ENCODE measurements at regions not wholly inside any gene's neighbourhood (a gene's known extent, or its start where the extent isn't known, plus 50 kb on each side); places are given as distances from the start of the nearest gene placed in this dataset.

DNA sequence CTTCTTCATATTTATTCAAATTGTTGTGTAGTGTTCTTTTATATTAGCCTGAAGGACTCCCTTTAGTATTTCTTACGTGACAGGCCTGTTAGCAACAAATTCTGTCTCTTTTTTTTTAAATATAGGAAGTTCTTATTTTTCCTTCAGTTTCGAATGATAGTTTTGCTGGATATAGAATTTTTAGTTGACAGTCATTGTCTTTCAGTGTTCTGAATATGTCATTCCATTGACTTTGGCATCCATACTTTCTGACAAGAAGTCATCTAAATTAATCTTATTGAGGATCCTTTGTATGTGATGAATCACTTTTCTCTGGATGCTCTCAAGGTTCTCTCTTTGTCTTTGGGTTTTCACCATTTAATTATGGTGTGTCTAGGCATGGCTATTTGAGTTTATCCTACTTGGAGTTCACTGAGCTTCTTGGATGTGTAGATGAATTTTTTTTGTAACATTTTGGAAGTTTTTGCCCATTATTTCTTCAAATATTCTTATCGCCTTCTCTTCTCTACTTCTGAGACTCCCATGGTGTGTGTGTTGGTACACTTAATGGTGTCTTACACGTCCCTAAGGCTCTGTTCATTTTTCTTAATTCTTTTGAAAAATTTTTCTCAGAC lies 82.5 kb upstream of the GTSF1L start:
- Mint-ChIP-seq H3K36me3 (ENCODE audit: low read depth) (no peaks in the 10 kb centered on the region), H3K4me1 (no peaks in the 10 kb centered on the region), H3K27ac (no peak overlapping the region), H3K4me3 (no peak overlapping the region), H3K27me3 (no peaks in the 10 kb centered on the region)
- H3K9me3 ChIP-seq (ENCODE audit: control insufficient read depth, low read length, poor library complexity, severe bottlenecking) = peaks cover 5% of the 10 kb centered on the region
- no peak for DNase-seq
- no peak for ATAC-seq

GRCh38 chr20:43804781-43805180 lies 78.0 kb upstream of the GTSF1L start:
- Mint-ChIP-seq H3K4me3 (no peak overlapping the region), H3K27me3 (peaks cover 4% of the 10 kb centered on the region), H3K27ac (no peak overlapping the region), H3K4me1 (no peaks in the 10 kb centered on the region), H3K36me3 (ENCODE audit: low read depth) (no peaks in the 10 kb centered on the region)
- H3K9me3 ChIP-seq (ENCODE audit: control insufficient read depth, low read length, poor library complexity, severe bottlenecking) = peaks cover 5% of the 10 kb centered on the region
- no peak for DNase-seq
- no peak for ATAC-seq

- Mint-ChIP-seq H3K4me1 (no peaks in the 10 kb centered on the region), H3K27me3 (peaks cover 6% of the 10 kb centered on the region), H3K4me3 (no peak overlapping the region), H3K36me3 (ENCODE audit: low read depth) (no peaks in the 10 kb centered on the region), H3K27ac (no peak overlapping the region)
- no peaks in the 10 kb centered on the region for H3K9me3 ChIP-seq (ENCODE audit: control insufficient read depth, low read length, poor library complexity, severe bottlenecking)
- DNase-seq = no peak
- no peak for ATAC-seq
These were observed 76.5 kb upstream of the GTSF1L start for GRCh38 chr20:43803276-43803675.

- H3K27ac Mint-ChIP-seq = no peak overlapping the region
These were observed 73.4 kb upstream of the GTSF1L start for GRCh38 chr20:43800186-43800585.

GRCh38 chr20:43799741-43800140 lies 72.9 kb upstream of the GTSF1L start:
- ATAC-seq (no peak), DNase-seq (no peak)
- Mint-ChIP-seq H3K27me3 (peaks cover 6% of the 10 kb centered on the region), H3K27ac (no peak overlapping the region), H3K4me3 (no peak overlapping the region), H3K4me1 (no peaks in the 10 kb centered on the region), H3K36me3 (ENCODE audit: low read depth) (no peaks in the 10 kb centered on the region)
- no peaks in the 10 kb centered on the region for H3K9me3 ChIP-seq (ENCODE audit: control insufficient read depth, low read length, poor library complexity, severe bottlenecking)

More at GRCh38 chr20:43800186-43800585, 73.4 kb upstream of the GTSF1L start:
- no peaks in the 10 kb centered on the region for H3K36me3 Mint-ChIP-seq (ENCODE audit: low read depth)
- H3K27me3 Mint-ChIP-seq = peaks cover 6% of the 10 kb centered on the region
- H3K9me3 ChIP-seq (ENCODE audit: control insufficient read depth, low read length, poor library complexity, severe bottlenecking) = no peaks in the 10 kb centered on the region
- no peak for DNase-seq
- H3K4me1 Mint-ChIP-seq = no peaks in the 10 kb centered on the region
- no peak for ATAC-seq
- H3K4me3 Mint-ChIP-seq = no peak overlapping the region

DNA sequence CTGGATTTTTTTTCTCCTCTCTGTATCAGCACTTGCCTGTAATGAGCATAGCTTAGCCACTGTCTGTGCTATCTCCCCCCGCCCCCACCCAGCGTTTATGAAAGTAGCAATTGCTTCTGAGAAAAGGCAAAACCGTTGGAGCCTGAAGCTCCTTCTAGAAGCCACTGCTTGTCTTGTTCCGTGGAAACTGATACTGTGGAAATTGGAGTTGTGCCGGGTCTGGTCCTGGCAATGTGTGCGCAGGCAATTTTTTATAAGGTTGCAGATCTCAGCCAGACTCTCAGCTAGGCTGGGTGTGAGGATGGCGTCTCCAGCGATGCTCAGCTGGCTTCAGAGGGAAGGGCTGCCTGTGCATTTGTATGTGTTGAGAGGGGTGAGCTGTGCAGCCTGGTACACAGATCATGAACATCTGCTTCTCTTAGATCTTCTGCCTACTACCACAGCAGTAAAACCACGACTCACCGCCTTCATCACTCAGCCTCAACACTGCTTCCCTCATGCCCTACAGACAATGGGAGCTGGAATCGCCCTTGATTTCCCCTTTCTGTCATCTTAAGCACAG lies 72.4 kb upstream of the GTSF1L start:
- Mint-ChIP-seq H3K36me3 (ENCODE audit: low read depth) (no peaks in the 10 kb centered on the region), H3K27ac (no peak overlapping the region), H3K27me3 (peaks cover 6% of the 10 kb centered on the region), H3K4me1 (no peaks in the 10 kb centered on the region), H3K4me3 (no peak overlapping the region)
- ATAC-seq = no peak
- H3K9me3 ChIP-seq (ENCODE audit: control insufficient read depth, low read length, poor library complexity, severe bottlenecking) = no peaks in the 10 kb centered on the region
- no peak for DNase-seq

DNA sequence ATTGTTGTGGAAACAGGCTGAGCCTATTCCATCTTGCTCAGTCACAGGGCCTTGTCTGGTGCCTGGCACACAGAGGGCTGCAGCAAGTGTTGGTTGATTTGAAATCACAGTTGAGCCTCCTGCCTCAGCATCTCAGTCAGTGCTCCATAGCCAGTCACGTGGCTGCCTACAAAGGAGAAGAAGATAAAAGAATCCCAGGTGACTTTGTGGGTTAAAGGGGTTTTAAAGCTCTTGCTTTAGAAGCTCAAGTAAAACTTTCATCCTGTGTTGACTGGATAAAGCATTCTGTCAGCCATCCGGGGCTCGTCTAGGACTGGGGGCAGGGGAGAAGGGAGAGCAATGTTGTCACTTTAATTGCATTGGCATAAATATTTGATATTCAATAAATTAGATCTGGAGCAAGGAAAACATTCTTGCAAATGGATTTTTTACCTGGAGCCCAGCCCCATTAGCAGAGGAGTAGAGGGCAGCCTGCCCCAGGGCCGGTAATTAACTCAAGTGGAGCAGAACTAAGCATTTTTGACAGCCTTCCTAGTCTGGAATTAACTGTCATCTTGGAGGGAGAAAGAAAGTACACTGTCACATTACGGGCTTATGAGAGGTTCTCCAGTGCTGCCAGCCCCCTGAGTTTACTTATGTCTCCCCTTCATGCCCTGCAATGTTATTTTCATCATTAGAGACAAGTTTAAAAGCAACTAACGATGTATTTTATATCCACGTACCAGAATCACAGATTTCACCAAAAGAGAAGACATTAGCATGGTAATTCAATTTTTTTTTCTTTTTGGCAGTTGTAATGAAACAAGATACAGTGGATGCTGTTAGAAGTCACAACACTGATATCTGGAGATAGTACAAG lies 71.7 kb upstream of the GTSF1L start:
- Mint-ChIP-seq H3K4me1 (no peaks in the 10 kb centered on the region), H3K4me3 (no peak overlapping the region), H3K27ac (no peak overlapping the region), H3K36me3 (ENCODE audit: low read depth) (no peaks in the 10 kb centered on the region), H3K27me3 (peaks cover 6% of the 10 kb centered on the region)
- DNase-seq = no peak
- H3K9me3 ChIP-seq (ENCODE audit: control insufficient read depth, low read length, poor library complexity, severe bottlenecking) = no peaks in the 10 kb centered on the region
- no peak for ATAC-seq

- no peak overlapping the region for H3K27ac Mint-ChIP-seq
- peaks cover 5% of the 10 kb centered on the region for H3K9me3 ChIP-seq (ENCODE audit: control insufficient read depth, low read length, poor library complexity, severe bottlenecking)
- H3K36me3 Mint-ChIP-seq (ENCODE audit: low read depth) = no peaks in the 10 kb centered on the region
- H3K27me3 Mint-ChIP-seq = no peaks in the 10 kb centered on the region
- no peak for DNase-seq
- H3K4me1 Mint-ChIP-seq = no peaks in the 10 kb centered on the region
- no peak overlapping the region for H3K4me3 Mint-ChIP-seq
- no peak for ATAC-seq
These were observed 67.5 kb upstream of the GTSF1L start for GRCh38 chr20:43794326-43794725.

- DNase-seq = no peak
These were observed 62.8 kb upstream of the GTSF1L start for GRCh38 chr20:43789593-43789992.

DNA sequence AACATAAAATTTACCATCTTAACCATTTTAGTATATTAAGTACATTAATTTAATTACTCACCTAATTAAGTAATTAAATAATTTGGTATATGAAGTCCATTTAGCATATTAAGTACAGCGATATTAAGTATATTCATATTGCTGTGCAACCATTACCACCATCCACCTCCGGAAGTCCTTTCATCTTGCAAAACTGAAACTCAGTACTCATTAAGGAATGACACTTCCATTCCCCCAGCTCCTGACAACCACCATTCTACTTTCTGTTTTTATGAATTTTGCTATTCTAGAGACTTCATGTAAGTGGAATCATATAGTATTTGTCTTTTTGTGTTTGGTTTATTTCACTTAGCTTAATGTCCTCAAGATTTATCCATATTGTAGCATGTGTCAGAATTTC lies 61.1 kb upstream of the GTSF1L start:
- Mint-ChIP-seq H3K27ac (no peak overlapping the region), H3K4me3 (no peak overlapping the region), H3K4me1 (peaks cover 4% of the 10 kb centered on the region), H3K27me3 (peaks cover 4% of the 10 kb centered on the region), H3K36me3 (ENCODE audit: low read depth) (no peaks in the 10 kb centered on the region)
- peaks cover 5% of the 10 kb centered on the region for H3K9me3 ChIP-seq (ENCODE audit: control insufficient read depth, low read length, poor library complexity, severe bottlenecking)
- ATAC-seq (no peak), DNase-seq (no peak)

More at GRCh38 chr20:43789593-43789992, 62.8 kb upstream of the GTSF1L start:
- Mint-ChIP-seq H3K36me3 (ENCODE audit: low read depth) (no peaks in the 10 kb centered on the region), H3K4me1 (peaks cover 4% of the 10 kb centered on the region), H3K27me3 (peaks cover 4% of the 10 kb centered on the region), H3K4me3 (no peak overlapping the region), H3K27ac (no peak overlapping the region)
- ATAC-seq = no peak
- peaks cover 5% of the 10 kb centered on the region for H3K9me3 ChIP-seq (ENCODE audit: control insufficient read depth, low read length, poor library complexity, severe bottlenecking)

DNA sequence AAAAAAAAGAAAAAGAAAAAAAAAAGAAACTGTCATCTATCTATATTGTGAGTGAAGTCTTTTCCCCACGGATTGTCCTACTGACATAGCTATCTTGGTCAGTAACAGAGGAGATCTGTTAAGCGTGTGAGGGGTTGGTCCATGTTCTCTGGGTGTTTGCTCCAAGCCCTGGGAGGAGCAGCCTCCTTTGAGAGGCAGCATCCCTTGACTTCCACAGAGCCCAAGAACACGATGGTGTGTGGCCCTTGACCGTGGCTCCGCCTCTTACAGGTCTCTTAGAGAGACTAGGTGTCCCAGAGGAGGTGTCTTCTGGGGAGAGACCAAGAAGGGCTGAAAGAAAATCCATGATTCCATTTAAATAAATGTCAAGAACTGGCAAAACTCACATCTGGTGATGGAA lies 60.1 kb upstream of the GTSF1L start:
- DNase-seq (no peak), ATAC-seq (no peak)
- peaks cover 4% of the 10 kb centered on the region for H3K4me1 Mint-ChIP-seq
- no peak overlapping the region for H3K4me3 Mint-ChIP-seq
- no peaks in the 10 kb centered on the region for H3K36me3 Mint-ChIP-seq (ENCODE audit: low read depth)
- no peak overlapping the region for H3K27ac Mint-ChIP-seq
- peaks cover under 1% of the 10 kb centered on the region for H3K9me3 ChIP-seq (ENCODE audit: control insufficient read depth, low read length, poor library complexity, severe bottlenecking)
- H3K27me3 Mint-ChIP-seq = peaks cover 4% of the 10 kb centered on the region

DNA sequence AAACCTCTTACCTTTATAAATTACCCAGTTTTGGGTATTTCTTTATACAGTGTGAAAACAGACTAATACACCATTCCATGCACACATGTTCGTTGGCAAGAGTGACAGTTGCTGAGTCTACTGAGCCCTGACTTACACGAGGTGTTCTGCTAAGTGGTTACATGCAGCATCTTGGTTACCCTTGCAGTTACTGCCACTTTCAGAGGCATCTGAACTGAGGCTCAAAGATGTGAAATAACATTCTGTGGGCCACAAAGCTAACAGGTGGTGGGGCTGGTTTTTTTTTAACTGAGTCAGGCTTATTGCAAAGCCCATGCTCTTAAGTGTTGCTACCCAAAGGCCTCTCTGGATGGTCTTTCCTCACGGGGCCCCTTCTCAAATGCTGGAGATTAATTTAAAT lies 54.4 kb upstream of the GTSF1L start:
- DNase-seq (no peak), ATAC-seq (no peak)
- Mint-ChIP-seq H3K4me1 (no peaks in the 10 kb centered on the region), H3K36me3 (ENCODE audit: low read depth) (no peaks in the 10 kb centered on the region), H3K27me3 (no peaks in the 10 kb centered on the region), H3K4me3 (no peak overlapping the region), H3K27ac (no peak overlapping the region)
- H3K9me3 ChIP-seq (ENCODE audit: control insufficient read depth, low read length, poor library complexity, severe bottlenecking) = no peaks in the 10 kb centered on the region

- H3K27ac Mint-ChIP-seq = no peak overlapping the region
- peaks cover 21% of the 10 kb centered on the region for H3K27me3 Mint-ChIP-seq
- ATAC-seq (no peak), DNase-seq (no peak)
- H3K9me3 ChIP-seq (ENCODE audit: control insufficient read depth, low read length, poor library complexity, severe bottlenecking) = no peaks in the 10 kb centered on the region
- no peak overlapping the region for H3K4me3 Mint-ChIP-seq
- H3K36me3 Mint-ChIP-seq (ENCODE audit: low read depth) = no peaks in the 10 kb centered on the region
- H3K4me1 Mint-ChIP-seq = no peaks in the 10 kb centered on the region
These were observed 51.6 kb upstream of the GTSF1L start for GRCh38 chr20:43778375-43778774.

Measured in T-helper 17 cell (primary cell).